OCI-LY3 (cell line): ENCODE measurements at regions not wholly inside any gene's neighbourhood (a gene's known extent, or its start where the extent isn't known, plus 50 kb on each side); places are given as distances from the start of the nearest gene placed in this dataset.
"Not testable (repeated sequence)": the region's sequence is repeated elsewhere in the genome, so short reads cannot be mapped to it uniquely, and the experiment has no call there.

Experiments used
- H2AFZ ChIP-seq: fragments of 200-600, 300-600 bp; shearing (Covaris generic); 2 replicates; pipeline ENCODE4 v1.6.0; 2014; ENCODE audit warnings: antibody characterized with exemption, low read depth, low read length
- H3K27ac ChIP-seq: fragments of 200-600, 300-600 bp; sonication (generic); 2 replicates; pipeline ENCODE4 v1.5.1; 2014; ENCODE audit warnings: mild to moderate bottlenecking, low read length, moderate library complexity, mixed read lengths
- H3K27me3 ChIP-seq: fragments of 200-600, 300-600 bp; sonication (generic); 2 replicates; pipeline ENCODE4 v1.6.1; 2014; ENCODE audit warnings: low read depth, low read length, mixed read lengths
- H3K36me3 ChIP-seq: fragments of 200-600, 300-600 bp; sonication (generic); replicated peaks from 2 replicates; pipeline ENCODE3; 2014; ENCODE audit warnings: low read depth, low read length, mixed read lengths
- H3K4me1 ChIP-seq: fragments of 300-600, 200-600 bp; sonication (generic); 2 replicates; pipeline ENCODE4 v1.6.1; 2014; ENCODE audit warnings: low read length, mixed read lengths
- H3K4me2 ChIP-seq: fragments of 200-600, 300-600 bp; sonication (generic); 2 replicates; pipeline ENCODE4 v1.6.1; 2014; ENCODE audit warnings: low read length, mixed read lengths
- H3K4me3 ChIP-seq: fragments of 300-600, 200-600 bp; sonication (generic); 2 replicates; pipeline ENCODE4 v1.5.1; 2014; ENCODE audit warnings: antibody characterized with exemption, mild to moderate bottlenecking, low read length, moderate library complexity
- H3K79me2 ChIP-seq: fragments of 300-600, 200-600 bp; shearing (Covaris generic); 2 replicates; pipeline ENCODE4 v1.6.1; 2014; ENCODE audit warnings: mild to moderate bottlenecking, low read length, mixed read lengths
- H3K9ac ChIP-seq: fragments of 300-600, 200-600 bp; shearing (Covaris generic); 2 replicates; pipeline ENCODE4 v1.6.0; 2014; ENCODE audit warnings: mild to moderate bottlenecking, low read length, moderate library complexity
- H3K9me3 ChIP-seq: fragments of 200-600, 300-600 bp; shearing (Covaris generic); 2 replicates; pipeline ENCODE4 v1.6.1; 2014; ENCODE audit warnings: low read length, mixed read lengths; ENCODE audit not compliant: insufficient read depth
- H4K20me1 ChIP-seq: fragments of 200-600, 300-600 bp; sonication (generic); 2 replicates; pipeline ENCODE4 v1.6.1; 2016; ENCODE audit warnings: low read length, mixed read lengths; ENCODE audit not compliant: insufficient read depth
- CTCF ChIP-seq: fragments of 200-600, 300-600 bp; sonication (generic); IDR thresholded peaks from 2 replicates; pipeline ENCODE4 v1.5.1; 2014; ENCODE audit warnings: antibody characterized with exemption, low read length, low read depth
- EZH2phosphoT487 ChIP-seq: fragments of 200-600 bp; shearing (Covaris generic); IDR thresholded peaks from 2 replicates; pipeline ENCODE4 v1.6.1; 2018; ENCODE audit warnings: antibody characterized with exemption, mixed run types, low read depth

- not testable (repeated sequence) for H3K4me2 ChIP-seq, H3K27ac ChIP-seq, H3K79me2 ChIP-seq, H3K9ac ChIP-seq, H3K4me3 ChIP-seq, H3K27me3 ChIP-seq, H4K20me1 ChIP-seq, H3K9me3 ChIP-seq, H2AFZ ChIP-seq, H3K36me3 ChIP-seq, H3K4me1 ChIP-seq
Measured at GRCh38 chr1:25171013-25171412, 61.3 kb downstream of the SYF2 start.

- H3K27ac ChIP-seq, result no peak overlapping the region
- no peaks in the 10 kb centered on the region for H4K20me1 ChIP-seq
- no peak overlapping the region for H3K4me3 ChIP-seq
- no peak overlapping the region for H2AFZ ChIP-seq
- no peak overlapping the region for H3K4me2 ChIP-seq
- no peaks in the 10 kb centered on the region for H3K4me1 ChIP-seq
- H3K36me3 ChIP-seq, result no peaks in the 10 kb centered on the region
- H3K9me3 ChIP-seq, result no peaks in the 10 kb centered on the region
- no peaks in the 10 kb centered on the region for H3K79me2 ChIP-seq
- no peak overlapping the region for H3K9ac ChIP-seq
- H3K27me3 ChIP-seq, result no peaks in the 10 kb centered on the region
- TF ChIP-seq EZH2phosphoT487, result no peak
- no peak for TF ChIP-seq CTCF
Measured at GRCh38 chr1:25170439-25170838, 61.9 kb downstream of the SYF2 start.

- no peak overlapping the region for H2AFZ ChIP-seq
- no peak overlapping the region for H3K27ac ChIP-seq
- H3K27me3 ChIP-seq, result no peaks in the 10 kb centered on the region
- no peaks in the 10 kb centered on the region for H3K9me3 ChIP-seq
- TF ChIP-seq EZH2phosphoT487 (no peak), CTCF (no peak)
- no peak overlapping the region for H3K4me3 ChIP-seq
- H3K4me2 ChIP-seq, result no peak overlapping the region
- H3K9ac ChIP-seq, result no peak overlapping the region
- no peaks in the 10 kb centered on the region for H3K79me2 ChIP-seq
- H4K20me1 ChIP-seq, result no peaks in the 10 kb centered on the region
- H3K4me1 ChIP-seq, result no peaks in the 10 kb centered on the region
- H3K36me3 ChIP-seq, result no peaks in the 10 kb centered on the region
Measured at GRCh38 chr1:25169610-25170009, 62.7 kb downstream of the SYF2 start.

GRCh38 chr1:25169168-25169567 lies 63.1 kb downstream of the SYF2 start:
- Histone ChIP-seq H3K9me3 (no peaks in the 10 kb centered on the region), H3K4me3 (no peak overlapping the region), H4K20me1 (no peaks in the 10 kb centered on the region), H3K27me3 (no peaks in the 10 kb centered on the region), H3K9ac (no peak overlapping the region), H3K79me2 (no peaks in the 10 kb centered on the region), H3K36me3 (no peaks in the 10 kb centered on the region), H3K27ac (no peak overlapping the region), H3K4me1 (no peaks in the 10 kb centered on the region), H3K4me2 (no peak overlapping the region), H2AFZ (no peak overlapping the region)
- TF ChIP-seq EZH2phosphoT487 (no peak), CTCF (no peak)
